Upper lobe of right lung (tissue), 1 donor: ENCODE measurements at regions not wholly inside any gene's neighbourhood (a gene's known extent, or its start where the extent isn't known, plus 50 kb on each side); places are given as distances from the start of the nearest gene placed in this dataset.

Experiments used
- ATAC-seq: fragments of 200-7000 bp; cut with Tn5 transposase; one replicate; pipeline ENCODE4 v1.9.1; 2020; ENCODE audit warnings: mild to moderate bottlenecking, moderate library complexity
- DNase-seq: peaks from one replicate; pipeline ENCODE4 v3.0.0-alpha.2; 2020
- H3K27ac ChIP-seq: fragments of 200-600 bp; one replicate; pipeline ENCODE4 v1.8.0; 2022
- H3K27me3 ChIP-seq: fragments of 200-600 bp; one replicate; pipeline ENCODE4 v1.8.0; 2022; ENCODE audit warnings: mild to moderate bottlenecking
- H3K36me3 ChIP-seq: fragments of 200-600 bp; one replicate; pipeline ENCODE4 v1.8.0; 2022
- H3K4me1 ChIP-seq: fragments of 200-600 bp; one replicate; pipeline ENCODE4 v1.8.0; 2022
- H3K4me3 ChIP-seq: fragments of 200-600 bp; one replicate; pipeline ENCODE4 v1.8.0; 2022; ENCODE audit warnings: mild to moderate bottlenecking
- H3K9me3 ChIP-seq: fragments of 200-600 bp; one replicate; pipeline ENCODE4 v1.8.0; 2022
- CTCF ChIP-seq: fragments of 200-600 bp; IDR thresholded peaks from one replicate; pipeline ENCODE4 v1.8.0; 2022; ENCODE audit warnings: antibody characterized with exemption
- intact Hi-C: fragments of 100-400 bp; cut with DNase I; formaldehyde crosslinking; loops from one replicate; pipeline ENCODE4 v1.11.0; 2022
- donor health status: DM: no; HTN: yes; CAD: no; lungs with severe emphysema.

DNA sequence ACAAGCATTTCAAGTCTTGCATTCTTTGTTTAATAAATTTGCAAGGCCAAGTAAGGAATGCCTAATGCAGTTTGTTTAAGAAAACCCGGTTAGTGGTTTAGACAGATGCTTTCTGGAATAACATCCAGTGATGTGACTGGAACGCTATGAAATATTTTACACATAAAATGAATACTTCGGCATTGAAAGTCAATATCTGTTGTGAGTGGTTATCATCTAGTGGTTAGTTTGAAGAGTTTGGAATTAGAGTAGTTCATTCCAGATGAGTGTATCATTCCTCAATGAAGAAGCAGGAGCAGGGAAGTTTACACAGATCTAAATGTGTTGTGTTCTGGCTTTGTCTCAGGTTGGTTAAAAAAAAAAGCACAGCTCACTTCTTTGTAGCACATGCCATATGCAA is 608.0 kb upstream of the PIK3C3 start:
- no peak for DNase-seq
- ATAC-seq = no peak
- intact Hi-C loops = no loop called here
- no peaks in the 10 kb centered on the region for H3K4me1 ChIP-seq
- no peak overlapping the region for H3K27ac ChIP-seq
- H3K36me3 ChIP-seq = no peaks in the 10 kb centered on the region
- H3K4me3 ChIP-seq = no peak overlapping the region
- H3K27me3 ChIP-seq = no peaks in the 10 kb centered on the region
- no peak for TF ChIP-seq CTCF
- no peaks in the 10 kb centered on the region for H3K9me3 ChIP-seq

GRCh38 chr18:41343808-41344207 is 611.2 kb upstream of the PIK3C3 start:
- ATAC-seq = no peak
- DNase-seq = no peak
- H3K27ac ChIP-seq = no peak overlapping the region
- no peaks in the 10 kb centered on the region for H3K27me3 ChIP-seq
- no peaks in the 10 kb centered on the region for H3K9me3 ChIP-seq
- intact Hi-C loops = no loop called here
- no peaks in the 10 kb centered on the region for H3K36me3 ChIP-seq
- no peak overlapping the region for H3K4me3 ChIP-seq
- no peaks in the 10 kb centered on the region for H3K4me1 ChIP-seq
- TF ChIP-seq CTCF = no peak

DNA sequence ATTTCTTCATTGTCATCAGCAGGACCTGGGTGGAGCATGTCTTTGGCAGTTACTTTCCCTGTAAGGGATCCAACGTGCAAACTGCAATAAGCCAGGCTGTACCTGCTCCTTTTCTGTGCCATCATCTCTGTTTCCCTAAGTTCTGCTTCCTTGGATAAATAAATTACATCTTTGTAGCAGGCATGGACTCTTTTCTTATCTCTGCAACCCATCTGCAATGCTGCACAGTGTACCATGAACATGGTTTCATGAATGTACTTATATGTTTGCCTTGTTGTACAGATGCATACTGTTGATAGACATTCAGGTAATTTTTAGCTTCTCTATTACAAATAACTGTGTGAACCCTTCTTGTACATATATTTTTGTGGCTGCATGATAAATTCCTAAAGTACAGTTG is 616.7 kb upstream of the PIK3C3 start:
- no peaks in the 10 kb centered on the region for H3K36me3 ChIP-seq
- no peaks in the 10 kb centered on the region for H3K27me3 ChIP-seq
- no peaks in the 10 kb centered on the region for H3K4me1 ChIP-seq
- no peaks in the 10 kb centered on the region for H3K9me3 ChIP-seq
- intact Hi-C loops = no loop called here
- no peak overlapping the region for H3K27ac ChIP-seq
- no peak for ATAC-seq
- TF ChIP-seq CTCF = no peak
- no peak for DNase-seq
- no peak overlapping the region for H3K4me3 ChIP-seq

GRCh38 chr18:41331661-41332060 is 623.4 kb upstream of the PIK3C3 start:
- no peak overlapping the region for H3K27ac ChIP-seq
- no peak overlapping the region for H3K4me3 ChIP-seq
- H3K9me3 ChIP-seq = no peaks in the 10 kb centered on the region
- intact Hi-C loops = no loop called here
- DNase-seq (no peak), ATAC-seq (no peak)
- no peaks in the 10 kb centered on the region for H3K36me3 ChIP-seq
- no peak for TF ChIP-seq CTCF
- no peaks in the 10 kb centered on the region for H3K27me3 ChIP-seq
- no peaks in the 10 kb centered on the region for H3K4me1 ChIP-seq

DNA sequence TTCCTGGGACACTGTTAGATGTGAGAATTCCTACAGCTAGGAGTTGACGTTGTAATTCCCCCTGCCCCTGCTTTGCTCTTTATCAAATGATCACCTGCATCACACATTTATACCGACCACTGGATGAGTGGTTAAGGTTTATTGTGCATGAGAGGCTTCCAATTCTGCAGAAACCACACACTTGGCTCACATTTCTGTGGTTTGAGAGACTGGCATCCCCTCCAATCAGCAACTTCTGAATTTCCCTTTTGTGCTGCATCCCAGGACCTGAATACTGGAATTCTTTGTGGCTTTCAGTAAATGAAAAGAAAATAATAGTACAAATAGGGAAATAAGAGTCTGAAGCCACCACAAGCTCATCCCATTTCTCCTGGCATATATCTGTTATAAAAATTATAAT is 628.7 kb upstream of the PIK3C3 start:
- ATAC-seq = no peak
- Histone ChIP-seq H3K4me1 (no peaks in the 10 kb centered on the region), H3K4me3 (no peak overlapping the region), H3K36me3 (no peaks in the 10 kb centered on the region), H3K27ac (no peak overlapping the region), H3K27me3 (no peaks in the 10 kb centered on the region), H3K9me3 (no peaks in the 10 kb centered on the region)
- intact Hi-C loops = no loop called here
- no peak for TF ChIP-seq CTCF
- no peak for DNase-seq

DNA sequence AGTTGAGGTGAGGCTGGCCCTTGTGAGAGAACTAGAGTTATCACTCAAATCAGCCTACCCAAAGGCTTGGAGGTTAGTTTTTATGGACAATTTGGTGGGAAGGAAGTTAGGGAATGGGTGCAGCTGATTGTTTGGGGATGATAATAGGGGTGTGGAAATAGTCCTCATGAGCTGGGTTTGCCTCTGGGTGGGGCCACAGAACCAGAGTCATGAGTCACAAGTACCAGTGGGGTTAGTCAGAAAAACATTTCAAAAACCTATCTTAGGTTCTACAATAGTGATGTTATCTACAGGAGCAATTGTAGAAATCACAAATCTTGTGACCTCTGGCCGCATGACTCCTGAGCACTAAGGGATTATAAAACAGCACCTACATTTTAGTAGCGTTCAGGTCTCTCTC is 630.1 kb upstream of the PIK3C3 start:
- no peak for TF ChIP-seq CTCF
- Histone ChIP-seq H3K4me3 (no peak overlapping the region), H3K36me3 (no peaks in the 10 kb centered on the region), H3K27me3 (no peaks in the 10 kb centered on the region), H3K4me1 (no peaks in the 10 kb centered on the region), H3K9me3 (no peaks in the 10 kb centered on the region), H3K27ac (no peak overlapping the region)
- DNase-seq (no peak), ATAC-seq (no peak)
- intact Hi-C loops = no loop called here
